ENCODE measurements at regions not wholly inside any gene's neighbourhood (a gene's known extent, or its start where the extent isn't known, plus 50 kb on each side); places are given as distances from the start of the nearest gene placed in this dataset.

DNA sequence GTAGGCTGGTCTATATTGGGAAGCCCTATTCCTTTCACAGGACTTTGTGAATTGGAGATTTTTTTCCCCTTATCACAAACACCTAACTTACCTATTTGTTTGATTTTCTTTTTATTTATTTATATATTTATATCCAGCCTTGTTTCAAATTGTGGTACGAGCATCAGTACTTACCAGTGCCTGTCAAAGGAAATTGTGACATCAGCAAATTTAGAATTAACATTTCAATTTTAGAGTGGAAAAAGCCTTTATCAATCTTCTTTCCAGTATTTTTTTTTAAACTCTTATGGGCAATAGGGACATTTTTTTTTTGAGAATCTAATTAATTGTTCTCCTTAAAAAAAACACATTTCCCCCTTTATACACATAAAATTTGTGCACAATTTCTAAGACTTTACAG, 790.2 kb downstream of the PRELID2 start:
- TF ChIP-seq, protein P1, sequence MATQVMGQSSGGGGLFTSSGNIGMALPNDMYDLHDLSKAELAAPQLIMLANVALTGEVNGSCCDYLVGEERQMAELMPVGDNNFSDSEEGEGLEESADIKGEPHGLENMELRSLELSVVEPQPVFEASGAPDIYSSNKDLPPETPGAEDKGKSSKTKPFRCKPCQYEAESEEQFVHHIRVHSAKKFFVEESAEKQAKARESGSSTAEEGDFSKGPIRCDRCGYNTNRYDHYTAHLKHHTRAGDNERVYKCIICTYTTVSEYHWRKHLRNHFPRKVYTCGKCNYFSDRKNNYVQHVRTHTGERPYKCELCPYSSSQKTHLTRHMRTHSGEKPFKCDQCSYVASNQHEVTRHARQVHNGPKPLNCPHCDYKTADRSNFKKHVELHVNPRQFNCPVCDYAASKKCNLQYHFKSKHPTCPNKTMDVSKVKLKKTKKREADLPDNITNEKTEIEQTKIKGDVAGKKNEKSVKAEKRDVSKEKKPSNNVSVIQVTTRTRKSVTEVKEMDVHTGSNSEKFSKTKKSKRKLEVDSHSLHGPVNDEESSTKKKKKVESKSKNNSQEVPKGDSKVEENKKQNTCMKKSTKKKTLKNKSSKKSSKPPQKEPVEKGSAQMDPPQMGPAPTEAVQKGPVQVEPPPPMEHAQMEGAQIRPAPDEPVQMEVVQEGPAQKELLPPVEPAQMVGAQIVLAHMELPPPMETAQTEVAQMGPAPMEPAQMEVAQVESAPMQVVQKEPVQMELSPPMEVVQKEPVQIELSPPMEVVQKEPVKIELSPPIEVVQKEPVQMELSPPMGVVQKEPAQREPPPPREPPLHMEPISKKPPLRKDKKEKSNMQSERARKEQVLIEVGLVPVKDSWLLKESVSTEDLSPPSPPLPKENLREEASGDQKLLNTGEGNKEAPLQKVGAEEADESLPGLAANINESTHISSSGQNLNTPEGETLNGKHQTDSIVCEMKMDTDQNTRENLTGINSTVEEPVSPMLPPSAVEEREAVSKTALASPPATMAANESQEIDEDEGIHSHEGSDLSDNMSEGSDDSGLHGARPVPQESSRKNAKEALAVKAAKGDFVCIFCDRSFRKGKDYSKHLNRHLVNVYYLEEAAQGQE (IDR thresholded peaks at IDR 0.05; ENCODE audit: insufficient replicate concordance, low read depth): no peak
- TF ChIP-seq CTCF (IDR thresholded peaks at IDR 0.05; ENCODE audit: insufficient read depth, low read length): no peak
